GM18508 (cell line): ENCODE measurements at regions not wholly inside any gene's neighbourhood (a gene's known extent, or its start where the extent isn't known, plus 50 kb on each side); places are given as distances from the start of the nearest gene placed in this dataset.
"Not testable (repeated sequence)": the region's sequence is repeated elsewhere in the genome, so short reads cannot be mapped to it uniquely, and the experiment has no call there.

Experiments
- ATAC-seq: cut with Tn5 transposase; IDR thresholded peaks from one replicate; pipeline ENCODE4 v1.9.1; 2021; ENCODE audit warnings: moderate number of reproducible peaks; ENCODE audit not compliant: insufficient read depth, unreplicated experiment

- no peak for ATAC-seq
Measured at GRCh38 chr14:53444677-53445312, 291.7 kb upstream of the DDHD1 start.

- ATAC-seq = no peak
Measured at GRCh38 chr14:53441789-53442188, 288.7 kb upstream of the DDHD1 start.

- no peak for ATAC-seq
Measured at GRCh38 chr14:53437858-53438257, 284.7 kb upstream of the DDHD1 start.

- ATAC-seq = no peak
Measured at GRCh38 chr14:53432378-53432802, 279.3 kb upstream of the DDHD1 start.

- no peak for ATAC-seq
Measured at GRCh38 chr14:53430870-53431269, 277.7 kb upstream of the DDHD1 start.

- ATAC-seq = no peak
Measured at GRCh38 chr14:53412819-53413675, 259.9 kb upstream of the DDHD1 start.

GRCh38 chr14:53411125-53411524 lies 258.0 kb upstream of the DDHD1 start:
- no peak for ATAC-seq

GRCh38 chr14:53409969-53410368 lies 256.8 kb upstream of the DDHD1 start:
- no peak for ATAC-seq

- no peak for ATAC-seq
Measured at GRCh38 chr14:53409289-53409688, 256.2 kb upstream of the DDHD1 start.

- ATAC-seq = no peak
Measured at GRCh38 chr14:53408175-53408879, 255.2 kb upstream of the DDHD1 start.

GRCh38 chr14:53406519-53406918 lies 253.4 kb upstream of the DDHD1 start:
- ATAC-seq = no peak

- no peak for ATAC-seq
Measured at GRCh38 chr14:53401646-53402045, 248.5 kb upstream of the DDHD1 start.

- no peak for ATAC-seq
Measured at GRCh38 chr14:53399057-53399456, 245.9 kb upstream of the DDHD1 start.

GRCh38 chr14:53398616-53399015 lies 245.5 kb upstream of the DDHD1 start:
- ATAC-seq = no peak

GRCh38 chr14:53395267-53395666 lies 242.1 kb upstream of the DDHD1 start:
- not testable (repeated sequence) for ATAC-seq

GRCh38 chr14:53391631-53392285 lies 238.6 kb upstream of the DDHD1 start:
- ATAC-seq = no peak

GRCh38 chr14:53391156-53391555 lies 238.0 kb upstream of the DDHD1 start:
- ATAC-seq = no peak

- ATAC-seq = no peak
Measured at GRCh38 chr14:53390008-53390407, 236.9 kb upstream of the DDHD1 start.

GRCh38 chr14:53389202-53389601 lies 236.1 kb upstream of the DDHD1 start:
- ATAC-seq = no peak

- ATAC-seq = no peak
Measured at GRCh38 chr14:53386362-53386761, 233.2 kb upstream of the DDHD1 start.

- no peak for ATAC-seq
Measured at GRCh38 chr14:53384536-53384935, 231.4 kb upstream of the DDHD1 start.
